Fibroblast of villous mesenchyme (primary cell): ENCODE measurements at regions not wholly inside any gene's neighbourhood (a gene's known extent, or its start where the extent isn't known, plus 50 kb on each side); places are given as distances from the start of the nearest gene placed in this dataset.

ENCODE experiments used
- DNase-seq: peaks from one replicate; pipeline ENCODE4 v3.0.0-alpha.2; 2010; ENCODE audit warnings: low read depth
- H3K4me3 ChIP-seq: 2 replicates; pipeline ENCODE4 v1.5.1; 2011; ENCODE audit warnings: low read depth, mild to moderate bottlenecking, low read length
- TF ChIP-seq, protein P1 (sequence below): IDR thresholded peaks from 2 replicates; pipeline ENCODE4 v1.5.1; 2012; ENCODE audit warnings: low read depth, mild to moderate bottlenecking, low read length; ENCODE audit not compliant: insufficient read depth

DNA sequence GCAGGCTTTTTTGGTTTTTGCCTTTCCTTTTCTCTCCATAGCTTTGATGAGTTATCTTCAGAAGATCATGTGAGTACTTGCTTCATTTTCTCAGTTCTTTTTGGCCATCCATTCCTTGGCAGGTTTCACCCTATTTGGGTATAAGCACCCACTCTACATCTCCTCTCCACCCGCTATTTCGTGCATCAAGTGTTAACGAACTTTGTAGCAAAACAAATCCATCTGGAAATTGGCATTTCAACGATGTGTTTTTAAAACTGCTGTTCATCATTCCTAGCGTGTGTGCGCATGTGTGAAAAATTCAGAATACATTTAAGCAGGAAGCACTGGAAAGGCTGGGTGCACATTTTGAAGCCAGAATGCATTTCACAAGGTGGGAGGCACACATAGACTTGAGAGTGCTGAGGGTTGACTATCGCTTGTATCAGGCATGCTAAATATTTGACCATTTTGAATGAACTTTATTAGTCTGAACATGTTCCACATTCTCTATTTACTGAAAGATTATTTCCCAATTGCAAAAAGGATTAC lies 89.7 kb upstream of the FHIT start:
- no peak for DNase-seq
- TF ChIP-seq, protein P1, sequence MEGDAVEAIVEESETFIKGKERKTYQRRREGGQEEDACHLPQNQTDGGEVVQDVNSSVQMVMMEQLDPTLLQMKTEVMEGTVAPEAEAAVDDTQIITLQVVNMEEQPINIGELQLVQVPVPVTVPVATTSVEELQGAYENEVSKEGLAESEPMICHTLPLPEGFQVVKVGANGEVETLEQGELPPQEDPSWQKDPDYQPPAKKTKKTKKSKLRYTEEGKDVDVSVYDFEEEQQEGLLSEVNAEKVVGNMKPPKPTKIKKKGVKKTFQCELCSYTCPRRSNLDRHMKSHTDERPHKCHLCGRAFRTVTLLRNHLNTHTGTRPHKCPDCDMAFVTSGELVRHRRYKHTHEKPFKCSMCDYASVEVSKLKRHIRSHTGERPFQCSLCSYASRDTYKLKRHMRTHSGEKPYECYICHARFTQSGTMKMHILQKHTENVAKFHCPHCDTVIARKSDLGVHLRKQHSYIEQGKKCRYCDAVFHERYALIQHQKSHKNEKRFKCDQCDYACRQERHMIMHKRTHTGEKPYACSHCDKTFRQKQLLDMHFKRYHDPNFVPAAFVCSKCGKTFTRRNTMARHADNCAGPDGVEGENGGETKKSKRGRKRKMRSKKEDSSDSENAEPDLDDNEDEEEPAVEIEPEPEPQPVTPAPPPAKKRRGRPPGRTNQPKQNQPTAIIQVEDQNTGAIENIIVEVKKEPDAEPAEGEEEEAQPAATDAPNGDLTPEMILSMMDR = no peak

DNA sequence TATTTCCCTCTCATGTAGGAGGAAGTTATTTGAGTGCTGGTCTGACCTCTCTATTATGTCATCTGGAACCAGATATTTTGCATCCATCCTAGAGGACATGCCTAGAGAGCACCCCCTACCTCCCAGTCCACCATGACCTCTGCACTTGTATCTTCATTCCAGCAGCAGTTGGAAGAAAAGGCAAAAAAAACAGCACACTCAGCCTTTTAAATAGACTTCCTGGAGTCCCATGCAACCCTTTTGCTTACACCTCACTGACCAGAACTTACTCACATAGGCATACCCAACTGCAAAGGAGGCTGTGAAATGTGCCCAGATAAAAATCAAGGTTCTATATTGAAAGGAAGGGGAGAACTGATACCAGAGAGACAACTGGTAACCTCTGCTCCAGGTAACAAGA lies 92.3 kb upstream of the FHIT start:
- no peak for DNase-seq
- TF ChIP-seq, protein P1 = no peak
- H3K4me3 ChIP-seq = no peak overlapping the region

More for the DNA sequence above, 89.7 kb upstream of the FHIT start:
- no peak overlapping the region for H3K4me3 ChIP-seq

DNA sequence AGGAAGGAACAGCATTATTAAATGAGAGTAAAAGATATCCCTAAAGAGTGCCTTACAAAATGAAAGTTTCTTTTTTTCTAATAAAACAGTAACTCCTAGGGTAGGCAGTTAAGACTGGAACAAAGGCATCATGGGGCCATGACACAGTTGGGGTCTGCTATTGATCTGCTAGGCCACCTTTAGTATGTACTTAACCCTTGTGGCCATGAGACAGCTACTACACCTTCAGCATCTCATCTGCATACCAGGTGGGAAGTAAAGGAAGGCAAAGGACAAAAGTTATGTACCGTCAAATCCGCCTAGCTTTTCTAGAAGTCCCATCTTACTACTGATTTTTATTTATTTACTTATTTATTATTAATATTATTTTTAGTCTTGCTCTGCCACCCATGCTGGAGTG lies 93.8 kb upstream of the FHIT start:
- DNase-seq = no peak
- no peak overlapping the region for H3K4me3 ChIP-seq
- TF ChIP-seq, protein P1 = no peak

DNA sequence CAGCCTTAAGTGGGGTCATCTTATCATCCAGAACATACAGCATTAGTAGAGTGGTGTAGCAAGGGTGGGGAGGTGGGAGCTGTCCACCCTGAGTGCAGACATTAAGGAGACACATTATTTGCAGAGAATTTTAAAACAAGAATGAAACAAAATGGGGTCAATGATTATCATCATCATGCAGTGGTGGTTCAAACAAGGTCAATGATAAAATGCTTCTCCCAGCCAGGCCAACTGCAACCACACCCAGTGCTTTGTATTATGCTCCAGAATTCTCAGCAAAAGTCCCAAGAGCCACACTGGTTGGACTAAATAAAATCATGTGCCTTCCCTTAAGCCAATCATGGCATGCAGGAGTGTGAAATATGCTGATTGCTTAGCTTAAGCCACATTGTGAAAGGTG lies 96.7 kb upstream of the FHIT start:
- TF ChIP-seq, protein P1 = no peak
- no peak overlapping the region for H3K4me3 ChIP-seq
- DNase-seq = no peak

DNA sequence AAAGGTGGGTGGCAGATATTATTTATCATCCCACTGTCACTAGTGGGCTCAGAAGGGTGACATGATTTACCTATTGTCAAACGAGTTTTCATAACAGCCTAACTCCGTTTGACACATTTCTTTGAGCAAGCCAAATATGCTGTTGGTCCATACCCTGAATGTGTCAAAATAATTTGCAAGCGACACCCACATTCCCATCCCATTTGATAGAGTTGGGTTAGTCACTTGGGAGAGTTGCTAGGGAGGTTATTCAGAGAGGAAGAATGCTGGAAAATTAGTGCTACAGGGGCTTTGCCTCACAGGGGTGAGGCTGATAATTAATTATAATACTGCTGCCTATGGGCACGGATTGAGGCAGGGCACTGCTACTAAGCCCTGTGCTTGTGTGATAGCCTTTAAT lies 98.5 kb upstream of the FHIT start:
- TF ChIP-seq, protein P1 = no peak

DNA sequence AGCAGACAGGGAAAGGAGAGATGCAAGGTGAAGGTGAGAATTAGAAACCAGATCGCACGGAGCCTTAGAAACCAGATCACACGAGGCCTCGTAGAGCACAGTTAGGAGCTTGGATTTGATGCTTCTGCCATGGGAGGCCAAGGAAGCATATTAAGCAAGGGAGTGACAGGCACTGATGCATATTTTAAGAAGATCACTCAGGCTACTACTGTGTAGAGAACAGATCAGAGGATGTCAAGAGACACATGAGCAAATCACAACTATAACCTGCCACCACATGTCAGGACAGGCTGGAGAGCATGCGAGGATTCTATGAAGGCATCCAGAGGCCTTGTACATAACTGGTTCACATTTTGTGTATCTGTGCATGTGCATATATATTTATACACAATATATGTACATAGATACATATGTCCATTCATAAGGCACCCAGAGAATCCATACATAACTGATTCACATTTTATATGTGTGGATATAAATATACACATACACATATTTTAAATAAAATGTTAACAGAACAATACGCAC lies 99.6 kb upstream of the FHIT start:
- no peak overlapping the region for H3K4me3 ChIP-seq
- TF ChIP-seq, protein P1 = no peak
- no peak for DNase-seq

More for the DNA sequence above, 98.5 kb upstream of the FHIT start:
- H3K4me3 ChIP-seq = no peak overlapping the region
- no peak for DNase-seq

DNA sequence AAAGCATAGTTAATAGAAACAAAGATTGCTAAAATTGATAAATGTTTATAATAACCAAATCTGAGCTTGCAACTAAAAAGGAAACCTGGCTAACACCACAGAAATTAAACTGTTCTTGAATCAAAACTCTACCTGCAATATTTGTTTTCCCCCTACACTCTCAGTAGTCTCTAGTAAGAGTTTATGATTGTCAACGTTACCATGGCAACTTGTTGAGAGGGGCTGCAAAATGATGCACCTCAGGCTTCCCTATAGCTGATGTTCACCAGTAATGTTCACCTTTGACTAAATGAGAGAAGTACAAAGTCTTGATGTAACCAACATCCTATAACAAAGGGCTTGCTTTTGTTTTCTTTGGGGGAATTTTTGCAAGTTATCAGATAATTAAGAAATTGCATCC lies 101.1 kb upstream of the FHIT start:
- TF ChIP-seq, protein P1 = no peak
- DNase-seq = no peak
- H3K4me3 ChIP-seq = no peak overlapping the region
